CD1c-positive myeloid dendritic cell (primary cell): ENCODE measurements at regions not wholly inside any gene's neighbourhood (a gene's known extent, or its start where the extent isn't known, plus 50 kb on each side); places are given as distances from the start of the nearest gene placed in this dataset.
"Not testable (repeated sequence)": the region's sequence is repeated elsewhere in the genome, so short reads cannot be mapped to it uniquely, and the experiment has no call there.

Experiments used
- DNase-seq: peaks from one replicate; pipeline ENCODE4 v3.0.0-alpha.2; 2016; ENCODE audit errors: extremely low spot score

- DNase-seq, result not testable (repeated sequence)
Observed at GRCh38 chr4:12109056-12109455, 680.4 kb upstream of the HS3ST1 start.

GRCh38 chr4:12105519-12105918, 676.8 kb upstream of the HS3ST1 start:
- DNase-seq, result no peak

GRCh38 chr4:12089920-12090319, 661.2 kb upstream of the HS3ST1 start:
- not testable (repeated sequence) for DNase-seq

GRCh38 chr4:12084690-12085089, 656.0 kb upstream of the HS3ST1 start:
- no peak for DNase-seq

- DNase-seq, result no peak
Observed at GRCh38 chr4:12071316-12071715, 642.6 kb upstream of the HS3ST1 start.

- no peak for DNase-seq
Observed at GRCh38 chr4:12053966-12054365, 625.3 kb upstream of the HS3ST1 start.

- DNase-seq, result no peak
Observed at GRCh38 chr4:12053556-12053955, 624.9 kb upstream of the HS3ST1 start.

GRCh38 chr4:12050357-12050756, 621.7 kb upstream of the HS3ST1 start:
- no peak for DNase-seq

GRCh38 chr4:12042818-12043217, 614.1 kb upstream of the HS3ST1 start:
- DNase-seq, result no peak

- DNase-seq, result peak; percentile 58
Observed at GRCh38 chr4:12041828-12042227, 613.1 kb upstream of the HS3ST1 start.

GRCh38 chr4:12036450-12036849, 607.8 kb upstream of the HS3ST1 start:
- no peak for DNase-seq

GRCh38 chr4:12028258-12028657, 599.6 kb upstream of the HS3ST1 start:
- no peak for DNase-seq

- no peak for DNase-seq
Observed at GRCh38 chr4:12022409-12022808, 593.7 kb upstream of the HS3ST1 start.

GRCh38 chr4:12016729-12017128, 588.0 kb upstream of the HS3ST1 start:
- no peak for DNase-seq

GRCh38 chr4:12005471-12005870, 576.8 kb upstream of the HS3ST1 start:
- DNase-seq, result no peak

GRCh38 chr4:11996581-11996980, 567.9 kb upstream of the HS3ST1 start:
- DNase-seq, result not testable (repeated sequence)

GRCh38 chr4:11976726-11977263, 548.1 kb upstream of the HS3ST1 start:
- no peak for DNase-seq

GRCh38 chr4:11973270-11973669, 544.6 kb upstream of the HS3ST1 start:
- DNase-seq, result no peak

- no peak for DNase-seq
Observed at GRCh38 chr4:11970754-11971153, 542.1 kb upstream of the HS3ST1 start.

GRCh38 chr4:11966782-11967181, 538.1 kb upstream of the HS3ST1 start:
- DNase-seq, result no peak

- DNase-seq, result peak; percentile 43
Observed at GRCh38 chr4:11954093-11954492, 525.4 kb upstream of the HS3ST1 start.

- DNase-seq, result no peak
Observed at GRCh38 chr4:11949355-11949754, 520.7 kb upstream of the HS3ST1 start.

- not testable (repeated sequence) for DNase-seq
Observed at GRCh38 chr4:11947629-11948028, 518.9 kb upstream of the HS3ST1 start.

- DNase-seq, result no peak
Observed at GRCh38 chr4:11937941-11938340, 509.2 kb upstream of the HS3ST1 start.
